ENCODE measurements at regions not wholly inside any gene's neighbourhood (a gene's known extent, or its start where the extent isn't known, plus 50 kb on each side); places are given as distances from the start of the nearest gene placed in this dataset.

DNA sequence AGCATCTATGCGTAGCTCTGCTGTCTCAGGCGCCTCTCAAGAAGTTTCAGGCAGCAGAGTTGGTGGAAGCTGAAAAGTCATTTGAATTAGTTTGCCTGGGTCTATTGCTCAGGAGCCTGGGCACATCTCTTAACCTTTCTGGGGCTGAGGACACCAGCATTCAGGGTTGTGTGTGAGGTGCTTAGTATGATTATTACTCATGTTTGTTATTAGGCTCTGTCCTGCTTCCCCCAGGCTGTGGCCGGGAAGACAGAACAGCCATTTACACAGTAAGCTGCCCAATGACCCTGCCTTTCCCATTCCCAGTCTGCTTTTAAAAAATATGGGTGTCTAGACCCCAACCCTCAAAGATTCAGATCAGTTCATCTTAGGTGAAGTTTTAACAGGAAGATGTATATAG is 53.9 kb upstream of the CACNA1E start:
- no peak for TF ChIP-seq POLR2A (IDR thresholded peaks at IDR 0.05)
- TF ChIP-seq, protein P1, sequence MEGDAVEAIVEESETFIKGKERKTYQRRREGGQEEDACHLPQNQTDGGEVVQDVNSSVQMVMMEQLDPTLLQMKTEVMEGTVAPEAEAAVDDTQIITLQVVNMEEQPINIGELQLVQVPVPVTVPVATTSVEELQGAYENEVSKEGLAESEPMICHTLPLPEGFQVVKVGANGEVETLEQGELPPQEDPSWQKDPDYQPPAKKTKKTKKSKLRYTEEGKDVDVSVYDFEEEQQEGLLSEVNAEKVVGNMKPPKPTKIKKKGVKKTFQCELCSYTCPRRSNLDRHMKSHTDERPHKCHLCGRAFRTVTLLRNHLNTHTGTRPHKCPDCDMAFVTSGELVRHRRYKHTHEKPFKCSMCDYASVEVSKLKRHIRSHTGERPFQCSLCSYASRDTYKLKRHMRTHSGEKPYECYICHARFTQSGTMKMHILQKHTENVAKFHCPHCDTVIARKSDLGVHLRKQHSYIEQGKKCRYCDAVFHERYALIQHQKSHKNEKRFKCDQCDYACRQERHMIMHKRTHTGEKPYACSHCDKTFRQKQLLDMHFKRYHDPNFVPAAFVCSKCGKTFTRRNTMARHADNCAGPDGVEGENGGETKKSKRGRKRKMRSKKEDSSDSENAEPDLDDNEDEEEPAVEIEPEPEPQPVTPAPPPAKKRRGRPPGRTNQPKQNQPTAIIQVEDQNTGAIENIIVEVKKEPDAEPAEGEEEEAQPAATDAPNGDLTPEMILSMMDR (IDR thresholded peaks at IDR 0.05) = no peak

Data from thyroid gland (tissue), 4 donors.